ENCODE measurements at regions not wholly inside any gene's neighbourhood (a gene's known extent, or its start where the extent isn't known, plus 50 kb on each side); places are given as distances from the start of the nearest gene placed in this dataset.
"Not testable (repeated sequence)": the region's sequence is repeated elsewhere in the genome, so short reads cannot be mapped to it uniquely, and the experiment has no call there.

DNA sequence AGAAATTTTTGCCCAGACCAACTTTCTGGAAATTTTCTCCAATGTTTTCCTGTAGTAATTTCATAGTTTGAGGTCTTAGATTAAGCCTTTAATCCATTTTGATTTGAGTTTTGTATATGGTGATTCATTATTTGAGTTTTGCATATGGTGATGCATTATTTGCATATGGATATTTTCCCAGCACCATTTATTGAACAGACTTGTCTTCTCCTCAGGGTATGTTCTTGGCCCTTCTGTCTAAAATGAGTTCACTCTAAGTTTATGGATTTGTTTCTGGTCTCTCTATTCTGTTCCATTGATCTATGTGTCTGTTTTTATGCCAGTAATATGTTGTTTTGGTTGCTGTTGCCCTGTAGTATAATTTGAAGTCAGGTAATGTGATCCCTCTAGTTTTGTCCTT is 139.3 kb downstream of the SLC25A46 start:
- intact Hi-C loops (cut with micrococcal nuclease): no loop called here

DNA sequence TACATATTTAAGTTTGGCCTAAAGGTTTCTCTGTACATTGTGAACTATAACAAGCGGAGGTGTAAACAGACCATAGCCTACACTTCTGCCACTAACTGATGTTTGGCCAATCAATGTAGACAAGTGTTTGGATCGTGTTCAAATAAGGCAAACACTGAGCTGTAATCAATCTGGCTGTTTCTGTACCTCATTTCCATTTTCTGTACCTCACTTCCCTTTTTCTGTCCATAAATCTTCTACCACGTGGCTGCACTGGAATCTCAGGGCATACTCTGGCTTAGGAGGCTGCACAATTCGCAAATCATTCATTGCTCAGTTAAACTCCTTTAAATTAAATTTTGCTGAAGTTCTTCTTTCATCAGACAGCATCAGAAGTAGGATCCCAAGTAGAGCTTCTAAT is 140.9 kb downstream of the SLC25A46 start:
- Histone ChIP-seq H3K27me3 (ENCODE audit: low read depth) (no peaks in the 10 kb centered on the region), H3K4me3 (no peak overlapping the region), H3K36me3 (no peaks in the 10 kb centered on the region), H3K9me3 (replicated peaks) (peaks cover 11% of the 10 kb centered on the region), H3K4me1 (no peaks in the 10 kb centered on the region), H3K27ac (replicated peaks) (no peak overlapping the region)
- DNase-seq: no peak
- intact Hi-C loops (cut with micrococcal nuclease): no loop called here
- TF ChIP-seq, protein P1, sequence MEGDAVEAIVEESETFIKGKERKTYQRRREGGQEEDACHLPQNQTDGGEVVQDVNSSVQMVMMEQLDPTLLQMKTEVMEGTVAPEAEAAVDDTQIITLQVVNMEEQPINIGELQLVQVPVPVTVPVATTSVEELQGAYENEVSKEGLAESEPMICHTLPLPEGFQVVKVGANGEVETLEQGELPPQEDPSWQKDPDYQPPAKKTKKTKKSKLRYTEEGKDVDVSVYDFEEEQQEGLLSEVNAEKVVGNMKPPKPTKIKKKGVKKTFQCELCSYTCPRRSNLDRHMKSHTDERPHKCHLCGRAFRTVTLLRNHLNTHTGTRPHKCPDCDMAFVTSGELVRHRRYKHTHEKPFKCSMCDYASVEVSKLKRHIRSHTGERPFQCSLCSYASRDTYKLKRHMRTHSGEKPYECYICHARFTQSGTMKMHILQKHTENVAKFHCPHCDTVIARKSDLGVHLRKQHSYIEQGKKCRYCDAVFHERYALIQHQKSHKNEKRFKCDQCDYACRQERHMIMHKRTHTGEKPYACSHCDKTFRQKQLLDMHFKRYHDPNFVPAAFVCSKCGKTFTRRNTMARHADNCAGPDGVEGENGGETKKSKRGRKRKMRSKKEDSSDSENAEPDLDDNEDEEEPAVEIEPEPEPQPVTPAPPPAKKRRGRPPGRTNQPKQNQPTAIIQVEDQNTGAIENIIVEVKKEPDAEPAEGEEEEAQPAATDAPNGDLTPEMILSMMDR (IDR thresholded peaks at IDR 0.05; ENCODE audit: borderline replicate concordance): no peak

More for the DNA sequence above, 139.3 kb downstream of the SLC25A46 start:
- H3K36me3 ChIP-seq: no peaks in the 10 kb centered on the region
- TF ChIP-seq, protein P1 (IDR thresholded peaks at IDR 0.05; ENCODE audit: borderline replicate concordance): no peak
- no peaks in the 10 kb centered on the region for H3K27me3 ChIP-seq (ENCODE audit: low read depth)
- H3K9me3 ChIP-seq (replicated peaks): peaks cover 11% of the 10 kb centered on the region
- no peak for DNase-seq
- H3K4me3 ChIP-seq: no peak overlapping the region
- H3K27ac ChIP-seq (replicated peaks): no peak overlapping the region
- no peaks in the 10 kb centered on the region for H3K4me1 ChIP-seq

DNA sequence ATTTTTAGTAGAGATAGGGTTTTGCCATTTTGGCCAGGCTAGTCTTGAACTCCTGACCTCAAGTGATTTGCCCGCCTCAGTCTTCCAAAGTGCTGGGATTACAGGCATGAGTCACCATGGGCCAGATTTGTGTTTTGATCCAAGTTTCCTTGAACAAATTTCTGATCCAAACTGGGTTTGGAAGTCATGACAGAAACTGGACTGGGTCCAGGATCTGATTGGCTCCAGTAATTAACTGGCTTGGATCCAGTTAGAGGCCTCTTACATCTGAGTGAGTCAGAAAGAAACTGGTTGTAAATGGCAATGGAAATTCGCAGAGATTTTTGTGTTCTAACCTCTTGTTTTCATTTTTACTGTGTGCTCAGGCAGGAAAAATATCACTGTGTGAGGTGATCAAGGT is 141.6 kb downstream of the SLC25A46 start:
- Histone ChIP-seq H3K36me3 (no peaks in the 10 kb centered on the region), H3K27ac (replicated peaks) (no peak overlapping the region)
- intact Hi-C loops (cut with micrococcal nuclease): no loop called here

DNA sequence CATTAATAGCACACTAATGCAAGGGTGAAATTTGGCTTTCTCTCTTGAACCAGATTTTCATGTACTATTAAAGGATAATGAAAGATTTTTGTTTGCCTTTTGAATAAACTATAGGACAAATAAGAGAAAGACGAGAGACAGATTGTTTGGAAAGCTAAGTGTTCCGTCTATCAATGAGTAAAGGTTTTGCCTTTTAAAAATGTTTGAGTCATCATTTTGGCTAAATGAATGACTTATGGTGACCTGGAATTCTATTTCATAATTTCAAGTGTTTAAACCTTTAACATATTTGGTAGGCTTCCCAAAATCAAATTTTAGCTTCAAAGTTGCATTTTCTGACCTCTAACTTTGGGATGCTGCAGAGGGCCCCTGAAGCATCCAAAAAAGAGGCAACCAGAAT is 145.2 kb downstream of the SLC25A46 start:
- DNase-seq: no peak
- no peaks in the 10 kb centered on the region for H3K36me3 ChIP-seq
- peaks cover 25% of the 10 kb centered on the region for H3K9me3 ChIP-seq (replicated peaks)
- TF ChIP-seq, protein P1 (IDR thresholded peaks at IDR 0.05; ENCODE audit: borderline replicate concordance): no peak
- no peak overlapping the region for H3K4me3 ChIP-seq
- no peak overlapping the region for H3K27ac ChIP-seq (replicated peaks)
- no peaks in the 10 kb centered on the region for H3K4me1 ChIP-seq
- intact Hi-C loops (cut with micrococcal nuclease): no loop called here
- no peaks in the 10 kb centered on the region for H3K27me3 ChIP-seq (ENCODE audit: low read depth)

More for the DNA sequence above, 141.6 kb downstream of the SLC25A46 start:
- no peak for DNase-seq
- H3K4me3 ChIP-seq: no peak overlapping the region
- TF ChIP-seq, protein P1 (IDR thresholded peaks at IDR 0.05; ENCODE audit: borderline replicate concordance): no peak
- peaks cover 11% of the 10 kb centered on the region for H3K9me3 ChIP-seq (replicated peaks)
- no peaks in the 10 kb centered on the region for H3K27me3 ChIP-seq (ENCODE audit: low read depth)
- H3K4me1 ChIP-seq: no peaks in the 10 kb centered on the region

DNA sequence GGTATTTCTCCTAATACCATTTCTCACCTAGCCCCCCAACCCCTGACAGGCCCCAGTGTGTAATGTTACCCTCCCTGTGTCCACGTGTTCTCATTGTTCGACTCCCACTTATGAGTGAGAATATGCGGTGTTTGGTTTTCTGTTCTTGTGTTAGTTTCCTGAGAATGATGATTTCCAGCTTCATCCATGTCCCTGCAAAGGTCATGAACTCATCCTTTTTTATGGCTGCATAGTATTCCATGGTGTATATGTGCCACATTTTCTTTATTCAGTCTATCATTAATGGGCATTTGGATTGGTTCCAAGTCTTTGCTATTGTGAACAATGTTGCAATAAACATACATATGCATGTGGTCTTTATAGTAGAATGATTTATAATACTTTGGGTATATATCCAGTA is 148.4 kb downstream of the SLC25A46 start:
- H3K4me1 ChIP-seq; H3K27ac ChIP-seq (replicated peaks); H3K4me3 ChIP-seq; H3K27me3 ChIP-seq (ENCODE audit: low read depth); intact Hi-C loops (cut with micrococcal nuclease); DNase-seq; H3K36me3 ChIP-seq: not testable (repeated sequence)
- H3K9me3 ChIP-seq (replicated peaks): peaks cover 37% of the 10 kb centered on the region

DNA sequence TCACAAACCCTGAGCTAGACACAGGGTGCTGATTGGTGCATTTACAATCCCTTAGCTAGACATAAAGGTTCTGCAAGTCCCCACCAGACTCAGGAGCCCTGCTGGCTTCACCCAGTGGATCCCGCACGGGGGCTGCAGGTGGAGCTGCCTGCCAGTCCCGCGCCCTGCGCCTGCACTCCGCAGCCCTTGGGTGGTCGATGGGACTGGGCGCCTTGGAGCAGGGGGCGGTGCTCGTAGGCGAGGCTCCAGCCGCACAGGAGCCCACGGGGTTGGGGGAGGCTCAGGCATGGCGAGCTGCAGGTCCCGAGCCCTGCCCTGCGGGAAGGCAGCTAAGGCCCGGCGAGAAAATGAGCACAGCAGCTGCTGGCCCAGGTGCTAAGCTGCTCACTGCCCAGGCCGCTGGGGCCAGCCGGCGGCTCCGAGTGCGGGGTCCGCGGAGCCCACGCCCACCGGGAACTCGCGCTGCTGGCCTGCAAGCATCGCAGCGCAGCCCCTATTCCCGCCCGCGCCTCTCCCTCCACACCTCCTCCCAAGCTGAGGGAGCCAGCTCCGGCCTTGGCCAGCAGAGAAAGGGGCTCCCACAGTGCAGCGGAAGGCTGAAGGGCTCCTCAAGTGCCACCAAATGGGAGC is 155.2 kb downstream of the SLC25A46 start:
- H3K27ac ChIP-seq (replicated peaks); intact Hi-C loops (cut with micrococcal nuclease); H3K36me3 ChIP-seq; DNase-seq; H3K27me3 ChIP-seq (ENCODE audit: low read depth); H3K4me1 ChIP-seq: not testable (repeated sequence)
- peak overlapping the region; percentile 46 for H3K4me3 ChIP-seq
- peaks cover 23% of the 10 kb centered on the region for H3K9me3 ChIP-seq (replicated peaks)

Data from left ventricle myocardium inferior (tissue), 1 donor.